H1 (cell line): ENCODE measurements at regions not wholly inside any gene's neighbourhood (a gene's known extent, or its start where the extent isn't known, plus 50 kb on each side); places are given as distances from the start of the nearest gene placed in this dataset.
"Not testable (repeated sequence)": the region's sequence is repeated elsewhere in the genome, so short reads cannot be mapped to it uniquely, and the experiment has no call there.

Source experiments
- CTCF ChIA-PET: fragments of 300-600 bp; sonication (Branson Sonifier 250); formaldehyde crosslinking; loops from one replicate; lab custom pipeline; 2021; ENCODE audit not compliant: partially characterized antibody; lab: Charles Lee
- POLR2A ChIA-PET: fragments of 300-600 bp; sonication (Branson Sonifier 250); formaldehyde crosslinking; loops from one replicate; lab custom pipeline; 2021; ENCODE audit warnings: inconsistent platforms; ENCODE audit not compliant: partially characterized antibody; lab: Charles Lee
- DNase-seq, 2 experiments: peaks; one replicate each; pipeline versions ENCODE4 v3.0.0 to v3.0.0-alpha.2; 2010 to 2022; ENCODE audit warnings: low spot score in 2 of 2, low read depth in 1 of 2, mixed read lengths in 1 of 2
- FAIRE-seq: peaks from 2 replicates; lab custom pipeline; 2011; peaks lifted over from hg19 to GRCh38; lab: Jason Lieb, UNC
- H2AFZ ChIP-seq: 2 replicates; pipeline ENCODE4 v1.8.1; 2012; ENCODE audit warnings: low read length, inconsistent platforms
- H2AK5ac ChIP-seq: 2 replicates; pipeline ENCODE4 v1.6.1; 2013; ENCODE audit warnings: low read depth, low read length
- H2BK120ac ChIP-seq: replicated peaks from 2 replicates; pipeline ENCODE3; 2013; ENCODE audit warnings: low read depth, low read length, inconsistent platforms
- H2BK12ac ChIP-seq: 2 replicates; pipeline ENCODE4 v1.6.1; 2013; ENCODE audit warnings: low read depth, low read length
- H2BK15ac ChIP-seq: 2 replicates; pipeline ENCODE4 v1.6.1; 2013; ENCODE audit warnings: low read length
- H2BK20ac ChIP-seq: 2 replicates; pipeline ENCODE4 v1.6.1; 2013; ENCODE audit warnings: low read length
- H2BK5ac ChIP-seq: 2 replicates; pipeline ENCODE4 v1.6.1; 2013; ENCODE audit warnings: low read depth, low read length
- H3K14ac ChIP-seq: 2 replicates; pipeline ENCODE4 v1.6.1; 2013; ENCODE audit warnings: inconsistent platforms; ENCODE audit not compliant: insufficient read length
- H3K18ac ChIP-seq: 2 replicates; pipeline ENCODE4 v1.6.1; 2013; ENCODE audit warnings: low read length; ENCODE audit errors: extremely low read depth
- H3K23ac ChIP-seq: 2 replicates; pipeline ENCODE4 v1.6.1; 2013; ENCODE audit warnings: inconsistent platforms; ENCODE audit not compliant: insufficient read length
- H3K23me2 ChIP-seq: 2 replicates; pipeline ENCODE4 v1.6.1; 2013; ENCODE audit warnings: low read depth, low read length
- H3K27ac ChIP-seq: 2 replicates; pipeline ENCODE4 v1.6.1; 2011; ENCODE audit warnings: low read depth, low read length, inconsistent platforms
- H3K27me3 ChIP-seq, 4 experiments: replicated peaks in 1 of 4; 1 replicate in 1 of 4; 2 replicates in 3 of 4; pipeline versions ENCODE4 v1.6.1 to v1.8.1; 2011 to 2013; ENCODE audit warnings: low read length in 3 of 4, mild to moderate bottlenecking in 3 of 4, inconsistent platforms in 2 of 4, mixed read lengths in 2 of 4, moderate library complexity in 1 of 4; ENCODE audit not compliant: control insufficient read depth in 3 of 4, insufficient read depth in 3 of 4; ENCODE audit errors: extremely low read depth in 1 of 4
- H3K36me3 ChIP-seq, 4 experiments: 2 replicates each; pipeline versions ENCODE4 v1.6.1 to v1.8.1; 2011 to 2013; ENCODE audit warnings: mild to moderate bottlenecking in 4 of 4, low read length in 3 of 4, moderate library complexity in 2 of 4, control low read depth in 1 of 4, inconsistent platforms in 1 of 4; ENCODE audit not compliant: insufficient read depth in 4 of 4, control insufficient read depth in 2 of 4
- H3K4ac ChIP-seq: replicated peaks from 2 replicates; pipeline ENCODE3; 2013; ENCODE audit warnings: low read length, low read depth, mixed read lengths, inconsistent platforms; ENCODE audit not compliant: insufficient read length
- H3K4me1 ChIP-seq, 4 experiments: replicated peaks in 1 of 4; 1 replicate in 1 of 4; 2 replicates in 3 of 4; pipeline versions ENCODE4 v1.6.1 to v1.8.1; 2011 to 2013; ENCODE audit warnings: low read length in 3 of 4, inconsistent platforms in 2 of 4, mixed read lengths in 1 of 4; ENCODE audit not compliant: insufficient read depth in 4 of 4, control insufficient read depth in 3 of 4
- H3K4me2 ChIP-seq, 2 experiments: 2 replicates each; pipeline versions ENCODE4 v1.6.1 to v1.8.1; 2011 to 2013; ENCODE audit warnings: low read depth in 2 of 2, low read length in 2 of 2, control low read depth in 1 of 2, inconsistent platforms in 1 of 2, mild to moderate bottlenecking in 1 of 2; ENCODE audit not compliant: insufficient read depth in 1 of 2
- H3K4me3 ChIP-seq, 4 experiments: fragments of 200-600, 300-600 bp in 1 of 4; sonication (generic), shearing (Covaris generic), sonication (Bioruptor Twin) in 1 of 4; 2 replicates each; pipeline versions ENCODE4 v1.5.1 to v1.8.1; 2011 to 2016; ENCODE audit warnings: low read length in 4 of 4, low read depth in 3 of 4, control low read depth in 2 of 4, inconsistent platforms in 2 of 4, mild to moderate bottlenecking in 2 of 4, mixed read lengths in 1 of 4, moderate library complexity in 1 of 4; ENCODE audit not compliant: insufficient read depth in 2 of 4; ENCODE audit errors: extremely low read depth in 1 of 4
- H3K56ac ChIP-seq: replicated peaks from 2 replicates; pipeline ENCODE3; 2013; ENCODE audit warnings: low read depth, mild to moderate bottlenecking, mixed read lengths, low read length, inconsistent platforms; ENCODE audit not compliant: insufficient read length
- H3K79me1 ChIP-seq: 2 replicates; pipeline ENCODE4 v1.6.1; 2013; ENCODE audit warnings: low read depth, low read length, control low read depth
- H3K79me2 ChIP-seq, 2 experiments: 2 replicates each; pipeline versions ENCODE4 v1.6.1 to v1.8.1; 2012 to 2013; ENCODE audit warnings: low read length in 2 of 2, mild to moderate bottlenecking in 2 of 2, inconsistent platforms in 1 of 2; ENCODE audit not compliant: insufficient read depth in 2 of 2, control insufficient read depth in 1 of 2
- H3K9ac ChIP-seq, 4 experiments: replicated peaks in 1 of 4; 1 replicate in 1 of 4; 2 replicates in 3 of 4; pipeline versions ENCODE4 v1.6.1 to v1.8.1; 2011 to 2013; ENCODE audit warnings: low read depth in 3 of 4, low read length in 3 of 4, control low read depth in 2 of 4, mild to moderate bottlenecking in 2 of 4, moderate library complexity in 2 of 4, inconsistent platforms in 1 of 4; ENCODE audit errors: extremely low read depth in 1 of 4
- H3K9me3 ChIP-seq, 2 experiments: 2 replicates each; pipeline versions ENCODE4 v1.6.1 to v1.8.1; 2012 to 2013; ENCODE audit warnings: mild to moderate bottlenecking in 2 of 2, moderate library complexity in 2 of 2, control low read depth in 1 of 2, inconsistent platforms in 1 of 2, low read depth in 1 of 2, low read length in 1 of 2, mixed read lengths in 1 of 2; ENCODE audit not compliant: insufficient read depth in 2 of 2
- H4K20me1 ChIP-seq, 2 experiments: replicated peaks in 1 of 2; 2 replicates each; pipeline versions ENCODE3 to v1.8.1; 2011 to 2013; ENCODE audit warnings: inconsistent platforms in 2 of 2, low read length in 2 of 2, mild to moderate bottlenecking in 1 of 2; ENCODE audit not compliant: insufficient read depth in 2 of 2, control insufficient read depth in 1 of 2
- H4K5ac ChIP-seq: 2 replicates; pipeline ENCODE4 v1.6.1; 2013; ENCODE audit warnings: low read length, low read depth, mixed read lengths, inconsistent platforms; ENCODE audit not compliant: insufficient read length
- H4K8ac ChIP-seq: 2 replicates; pipeline ENCODE4 v1.8.0; 2013; ENCODE audit warnings: mild to moderate bottlenecking, moderate library complexity, low read length, inconsistent platforms; ENCODE audit not compliant: insufficient read depth; ENCODE audit errors: extremely low read depth
- H4K91ac ChIP-seq: replicated peaks from 2 replicates; pipeline ENCODE3; 2013; ENCODE audit warnings: low read length, mixed read lengths, inconsistent platforms; ENCODE audit not compliant: insufficient read length
- WGBS, 2 experiments: shearing (Covaris generic) in 1 of 2; methylation state at CpG; one replicate each; pipeline versions ENCODE4 v1.1.6 to v1.1.7; 2013 to 2015; ENCODE audit warnings: low lambda C conversion rate in 2 of 2, mixed read lengths in 2 of 2, inconsistent platforms in 1 of 2, low coverage in 1 of 2, missing lambda C conversion rate in 1 of 2; ENCODE audit not compliant: insufficient replicate concordance in 2 of 2, insufficient coverage in 1 of 2, insufficient read length in 1 of 2; ENCODE audit errors: extremely low coverage in 1 of 2, missing lambda C conversion rate in 1 of 2; 5-methylcytosine and 5-hydroxymethylcytosine counted together

GRCh38 chr1:30204916-30205315, 518.5 kb downstream of the MATN1 start:
- H2BK15ac ChIP-seq, FAIRE-seq, H4K20me1 ChIP-seq, H3K23me2 ChIP-seq, CTCF ChIA-PET, H4K8ac ChIP-seq, H2BK12ac ChIP-seq, H3K79me2 ChIP-seq, H3K27me3 ChIP-seq, H4K91ac ChIP-seq, H2BK5ac ChIP-seq, H3K4me1 ChIP-seq, H3K18ac ChIP-seq, H3K9ac ChIP-seq, H2AK5ac ChIP-seq, H2BK20ac ChIP-seq, H3K4ac ChIP-seq, H3K79me1 ChIP-seq, H3K4me2 ChIP-seq, POLR2A ChIA-PET, H2AFZ ChIP-seq, H3K56ac ChIP-seq, H2BK120ac ChIP-seq, H3K36me3 ChIP-seq, H3K23ac ChIP-seq, H3K27ac ChIP-seq, DNase-seq, H3K4me3 ChIP-seq, H3K14ac ChIP-seq, H4K5ac ChIP-seq: not testable (repeated sequence)
- 83% methylated on average over 5 of the region's 5 CpGs; no CpG with 5 or more reads in 1 of the 2 experiments for WGBS, 2 experiments
- peaks cover 0 to 10% of the 10 kb centered on the region in 2 experiments; a peak in 2 of 4 replicates for H3K9me3 ChIP-seq
